WTC11 (cell line): ENCODE measurements at regions not wholly inside any gene's neighbourhood (a gene's known extent, or its start where the extent isn't known, plus 50 kb on each side); places are given as distances from the start of the nearest gene placed in this dataset.

Experiments
- ATAC-seq: fragments of 200-7000 bp; cut with Tn5 transposase; 2 replicates; pipeline ENCODE4 v1.10.0; 2021; ENCODE audit warnings: mild to moderate bottlenecking, moderate library complexity
- CTCF ChIA-PET: fragments of 300-600 bp; sonication (Branson Sonifier 250); formaldehyde crosslinking; loops from one replicate; lab custom pipeline; 2021; ENCODE audit warnings: antibody characterized with exemption; lab: Charles Lee
- POLR2A ChIA-PET: fragments of 350-600 bp; sonication (Branson Sonifier 250); formaldehyde crosslinking; loops from one replicate; lab custom pipeline; 2021; ENCODE audit warnings: antibody characterized with exemption; lab: Charles Lee
- DNase-seq: peaks from one replicate; pipeline ENCODE4 v3.0.0; 2021; ENCODE audit warnings: low spot score
- H3K27ac Mint-ChIP-seq: 2 replicates; pipeline ENCODE4 v1.8.0; 2021; ENCODE audit warnings: mixed read lengths
- H3K27me3 Mint-ChIP-seq: 2 replicates; pipeline ENCODE4 v1.8.0; 2021; ENCODE audit warnings: low read depth, mild to moderate bottlenecking, moderate library complexity, mixed read lengths
- H3K36me3 Mint-ChIP-seq: 2 replicates; pipeline ENCODE4 v1.8.0; 2021; ENCODE audit warnings: mixed read lengths
- H3K4me1 Mint-ChIP-seq: 2 replicates; pipeline ENCODE4 v1.8.0; 2022; ENCODE audit warnings: mixed read lengths
- H3K4me3 Mint-ChIP-seq: 2 replicates; pipeline ENCODE4 v1.8.0; 2021; ENCODE audit warnings: mild to moderate bottlenecking, moderate library complexity, mixed read lengths
- H3K9me3 Mint-ChIP-seq: 2 replicates; pipeline ENCODE4 v1.8.0; 2021; ENCODE audit warnings: mixed read lengths
- ARID4B ChIP-seq: sonication (generic); formaldehyde crosslinking; IDR thresholded peaks from 2 replicates; pipeline ENCODE4 v1.8.0; 2023; ENCODE audit warnings: missing genetic modification reagents, mild to moderate bottlenecking, borderline replicate concordance
- CREB1 ChIP-seq: sonication (generic); formaldehyde crosslinking; IDR thresholded peaks from 2 replicates; pipeline ENCODE4 v1.8.0; 2023; ENCODE audit warnings: mild to moderate bottlenecking, missing genetic modification reagents
- CREM ChIP-seq: sonication (generic); formaldehyde crosslinking; IDR thresholded peaks from 2 replicates; pipeline ENCODE4 v1.8.1; 2022; ENCODE audit warnings: mild to moderate bottlenecking, missing genetic modification reagents, moderate library complexity
- E2F4 ChIP-seq: sonication (generic); formaldehyde crosslinking; IDR thresholded peaks from 2 replicates; pipeline ENCODE4 v1.8.1; 2022; ENCODE audit warnings: low read depth, mild to moderate bottlenecking, moderate library complexity, missing genetic modification reagents, borderline replicate concordance
- E2F5 ChIP-seq: sonication (generic); formaldehyde crosslinking; IDR thresholded peaks from 2 replicates; pipeline ENCODE4 v1.8.1; 2022; ENCODE audit warnings: mild to moderate bottlenecking, moderate library complexity, missing genetic modification reagents
- FOXP1 ChIP-seq: sonication (generic); formaldehyde crosslinking; IDR thresholded peaks from 2 replicates; pipeline ENCODE4 v1.8.0; 2022; ENCODE audit warnings: missing genetic modification reagents, mild to moderate bottlenecking, moderate library complexity, borderline replicate concordance
- GRHL2 ChIP-seq: fragments of 250-450 bp; sonication (Bioruptor Pico); IDR thresholded peaks from 2 replicates; pipeline ENCODE4 v1.8.0; 2022; ENCODE audit warnings: mild to moderate bottlenecking, moderate library complexity; ENCODE audit not compliant: insufficient replicate concordance, severe bottlenecking
- GTF2I ChIP-seq: fragments of 250-450 bp; sonication (Bioruptor Pico); conservative IDR thresholded peaks from 2 replicates; pipeline ENCODE4 v1.4.0; 2021; ENCODE audit warnings: mild to moderate bottlenecking
- IRF1 ChIP-seq: sonication (generic); formaldehyde crosslinking; IDR thresholded peaks from 2 replicates; pipeline ENCODE4 v1.8.0; 2023; ENCODE audit warnings: missing genetic modification reagents
- JAZF1 ChIP-seq: fragments of 250-450 bp; sonication (Bioruptor Pico); IDR thresholded peaks from 2 replicates; pipeline ENCODE4 v1.9.0; 2021; ENCODE audit warnings: moderate library complexity, mild to moderate bottlenecking, inconsistent platforms
- KAT7 ChIP-seq: sonication (generic); formaldehyde crosslinking; IDR thresholded peaks from 2 replicates; pipeline ENCODE4 v1.8.1; 2023; ENCODE audit warnings: missing genetic modification reagents, mild to moderate bottlenecking, borderline replicate concordance
- MXD4 ChIP-seq: fragments of 250-450 bp; sonication (Bioruptor Pico); IDR thresholded peaks from 2 replicates; pipeline ENCODE4 v1.8.0; 2021; ENCODE audit warnings: mild to moderate bottlenecking, moderate library complexity, borderline replicate concordance
- NFYB ChIP-seq: sonication (generic); formaldehyde crosslinking; conservative IDR thresholded peaks from 2 replicates; pipeline ENCODE4 v1.8.0; 2022; ENCODE audit warnings: low read depth, missing genetic modification reagents
- TCF7 ChIP-seq: sonication (generic); formaldehyde crosslinking; IDR thresholded peaks from 2 replicates; pipeline ENCODE4 v1.8.0; 2022; ENCODE audit warnings: mild to moderate bottlenecking, low read depth, missing genetic modification reagents, moderate library complexity
- ZNF232 ChIP-seq: sonication (generic); formaldehyde crosslinking; IDR thresholded peaks from 2 replicates; pipeline ENCODE4 v1.8.0; 2022; ENCODE audit warnings: mild to moderate bottlenecking, missing genetic modification reagents
- ZNF423 ChIP-seq: fragments of 250-450 bp; sonication (Bioruptor Pico); IDR thresholded peaks from 2 replicates; pipeline ENCODE4 v2.1.2; 2022; ENCODE audit warnings: mild to moderate bottlenecking, moderate library complexity
- ZNF532 ChIP-seq: fragments of 250-450 bp; sonication (Bioruptor Pico); IDR thresholded peaks from 2 replicates; pipeline ENCODE4 v1.9.0; 2021; ENCODE audit warnings: mild to moderate bottlenecking, borderline replicate concordance
- ZNF671 ChIP-seq: fragments of 250-450 bp; sonication (Bioruptor Pico); IDR thresholded peaks from 2 replicates; pipeline ENCODE4 v1.8.0; 2021; ENCODE audit warnings: mild to moderate bottlenecking

- TF ChIP-seq TCF7 (CRISPR knock-in tag) (no peak), ARID4B (CRISPR knock-in tag) (no peak), CREB1 (CRISPR knock-in tag) (no peak), GRHL2 (CRISPR knock-in tag) (no peak), E2F5 (CRISPR knock-in tag) (no peak), FOXP1 (no peak), GTF2I (no peak)
Measured at GRCh38 chr1:37281354-37281753, 193.0 kb upstream of the ZC3H12A start (continued).

GRCh38 chr1:37282764-37283163, 191.6 kb upstream of the ZC3H12A start:
- Mint-ChIP-seq H3K4me3 (no peak overlapping the region), H3K4me1 (peaks cover 12% of the 10 kb centered on the region; the same call in 1 of the 2 replicates), H3K27me3 (peaks cover 9% of the 10 kb centered on the region), H3K27ac (no peak overlapping the region), H3K9me3 (peaks cover 35% of the 10 kb centered on the region), H3K36me3 (peaks cover 11% of the 10 kb centered on the region)
- CTCF ChIA-PET: interaction anchor here (1.0 kb wide), 1 partner anchor 60 kb away, joined by 3 read pairs; no protein-coding TSS in a partner anchor
- ATAC-seq: no peak
- DNase-seq: no peak
- POLR2A ChIA-PET: no interaction called here
- TF ChIP-seq KAT7 (CRISPR knock-in tag) (no peak), ZNF671 (CRISPR knock-in tag) (no peak), E2F4 (CRISPR knock-in tag) (no peak), E2F5 (CRISPR knock-in tag) (no peak), MXD4 (CRISPR knock-in tag) (no peak), ZNF232 (CRISPR knock-in tag) (no peak)

- no peak for ATAC-seq
- no peak for DNase-seq
- no peak overlapping the region for H3K27ac Mint-ChIP-seq
- H3K36me3 Mint-ChIP-seq: peaks cover 11% of the 10 kb centered on the region
- H3K27me3 Mint-ChIP-seq: peaks cover 13% of the 10 kb centered on the region
- peaks cover 38% of the 10 kb centered on the region for H3K9me3 Mint-ChIP-seq
- peaks cover 12% of the 10 kb centered on the region; the same call in 1 of the 2 replicates for H3K4me1 Mint-ChIP-seq
- H3K4me3 Mint-ChIP-seq: no peak overlapping the region
- ChIA-PET POLR2A (no interaction called here), CTCF (no interaction called here)
- no peak for TF ChIP-seq ZNF423
- no peak for TF ChIP-seq CREM (CRISPR knock-in tag)
- no peak for TF ChIP-seq ZNF532 (CRISPR knock-in tag)
- no peak for TF ChIP-seq NFYB (CRISPR knock-in tag)
- TF ChIP-seq JAZF1 (CRISPR knock-in tag): no peak
- TF ChIP-seq IRF1 (CRISPR knock-in tag): no peak
- TF ChIP-seq FOXP1: no peak
Measured at GRCh38 chr1:37284053-37284452, 190.3 kb upstream of the ZC3H12A start.
